AG10803 (cell line): ENCODE measurements at regions not wholly inside any gene's neighbourhood (a gene's known extent, or its start where the extent isn't known, plus 50 kb on each side); places are given as distances from the start of the nearest gene placed in this dataset.

Experiments used
- DNase-seq: peaks from one replicate; pipeline ENCODE4 v3.0.0; 2010; ENCODE audit warnings: low read depth
- H3K4me3 ChIP-seq: 2 replicates; pipeline ENCODE4 v1.5.1; 2011; ENCODE audit warnings: mild to moderate bottlenecking, low read length, control low read depth
- CTCF ChIP-seq: conservative IDR thresholded peaks from 2 replicates; pipeline ENCODE4 v1.5.1; 2011; ENCODE audit warnings: mild to moderate bottlenecking, low read length, control low read depth, inconsistent platforms

GRCh38 chr6:55960344-55960743, 85.0 kb upstream of the BMP5 start:
- DNase-seq: no peak
- TF ChIP-seq CTCF: no peak
- no peak overlapping the region for H3K4me3 ChIP-seq

GRCh38 chr6:55958790-55959189, 83.4 kb upstream of the BMP5 start:
- TF ChIP-seq CTCF: no peak
- H3K4me3 ChIP-seq: no peak overlapping the region
- no peak for DNase-seq

GRCh38 chr6:55957961-55958422, 82.6 kb upstream of the BMP5 start:
- DNase-seq: peak; percentile 47
- H3K4me3 ChIP-seq: no peak overlapping the region
- no peak for TF ChIP-seq CTCF

GRCh38 chr6:55955684-55956083, 80.3 kb upstream of the BMP5 start:
- TF ChIP-seq CTCF: no peak
- no peak for DNase-seq
- no peak overlapping the region for H3K4me3 ChIP-seq

GRCh38 chr6:55954436-55954835, 79.0 kb upstream of the BMP5 start:
- no peak overlapping the region for H3K4me3 ChIP-seq
- no peak for TF ChIP-seq CTCF
- DNase-seq: no peak

GRCh38 chr6:55953335-55953734, 77.9 kb upstream of the BMP5 start:
- peak overlapping the region; percentile 3; the same call in 1 of the 2 replicates for H3K4me3 ChIP-seq
- peak; percentile 66 for DNase-seq
- TF ChIP-seq CTCF: peak; percentile 60

GRCh38 chr6:55950071-55950814, 74.9 kb upstream of the BMP5 start:
- H3K4me3 ChIP-seq: no peak overlapping the region
- TF ChIP-seq CTCF: no peak
- no peak for DNase-seq
